HepG2 (cell line): ENCODE measurements at regions not wholly inside any gene's neighbourhood (a gene's known extent, or its start where the extent isn't known, plus 50 kb on each side); places are given as distances from the start of the nearest gene placed in this dataset.

Source experiments
- ATAC-seq: fragments of 200-7000 bp; cut with Tn5 transposase; 3 replicates; pipeline ENCODE4 v1.9.1; 2020; ENCODE audit warnings: mild to moderate bottlenecking, moderate library complexity
- BruUV-seq: library from RNA; stranded (reverse); fragments of 400-500 nt; replicated peaks from 2 replicates; lab custom pipeline; 2021; lab: Mats Ljungman, UMichigan
- CTCF ChIA-PET: fragments of 300-600 bp; formaldehyde crosslinking; extraction: SDS; loops from one replicate; lab custom pipeline; 2021; ENCODE audit warnings: low total read pairs, inconsistent platforms, low intra/inter-chr PET ratio; lab: Yijun Ruan, JAX
- POLR2A ChIA-PET: fragments of 350-600 bp; sonication (Branson Sonifier 250); formaldehyde crosslinking; loops from one replicate; lab custom pipeline; 2020; ENCODE audit warnings: antibody characterized with exemption, inconsistent platforms; lab: Yijun Ruan, JAX
- DNase-seq: peaks from one replicate; pipeline ENCODE4 v3.0.0-alpha.2; 2015; ENCODE audit warnings: low spot score
- FAIRE-seq: peaks from 3 replicates; lab custom pipeline; 2011; peaks lifted over from hg19 to GRCh38; lab: Jason Lieb, UNC
- H2AFZ ChIP-seq: one replicate; pipeline ENCODE4 v1.6.1; 2011; ENCODE audit warnings: low read length, inconsistent platforms
- H3K27ac ChIP-seq: fragments of 300-600 bp; 3 replicates; pipeline ENCODE4 v1.8.0; 2011; ENCODE audit warnings: mixed run types, mild to moderate bottlenecking, mixed read lengths, low read length, inconsistent platforms; ENCODE audit not compliant: insufficient read depth; ENCODE audit errors: extremely low read length
- H3K27me3 ChIP-seq, 2 experiments: fragments of 200-600 bp in 1 of 2; 2 replicates in 1 of 2; 3 replicates in 1 of 2; pipeline versions ENCODE4 v1.6.0 to v1.8.0; 2011; ENCODE audit warnings: low read length in 2 of 2, mild to moderate bottlenecking in 2 of 2, moderate library complexity in 2 of 2, inconsistent platforms in 1 of 2; ENCODE audit not compliant: insufficient read depth in 2 of 2, control insufficient read depth in 1 of 2
- H3K36me3 ChIP-seq, 2 experiments: fragments of 200-600 bp in 1 of 2; replicated peaks in 1 of 2; 2 replicates in 1 of 2; 3 replicates in 1 of 2; pipeline versions ENCODE4 v1.5.1 to v1.8.0; 2011; ENCODE audit warnings: low read length in 2 of 2, inconsistent platforms in 1 of 2; ENCODE audit not compliant: insufficient read depth in 2 of 2, control insufficient read depth in 1 of 2
- H3K4me1 ChIP-seq: 2 replicates; pipeline ENCODE4 v1.5.1; 2012; ENCODE audit warnings: low read length, inconsistent platforms; ENCODE audit not compliant: insufficient read depth
- H3K4me2 ChIP-seq: 2 replicates; pipeline ENCODE4 v1.6.0; 2011; ENCODE audit warnings: low read depth, low read length, inconsistent platforms
- H3K4me3 ChIP-seq, 3 experiments: fragments of 200-600 bp in 1 of 3; sonication (generic), shearing (Covaris generic) in 1 of 3; replicated peaks in 1 of 3; 2 replicates each; pipeline ENCODE4 v1.5.1; 2011 to 2016; ENCODE audit warnings: low read length in 3 of 3, inconsistent platforms in 2 of 3, low read depth in 2 of 3, mild to moderate bottlenecking in 2 of 3, control low read depth in 1 of 3, mixed read lengths in 1 of 3; ENCODE audit not compliant: insufficient read depth in 1 of 3
- H3K79me2 ChIP-seq: one replicate; pipeline ENCODE4 v1.6.1; 2011; ENCODE audit warnings: low read length, inconsistent platforms; ENCODE audit not compliant: insufficient read depth
- H3K9ac ChIP-seq: 2 replicates; pipeline ENCODE4 v1.6.0; 2011; ENCODE audit warnings: mild to moderate bottlenecking, low read depth, low read length, inconsistent platforms; ENCODE audit not compliant: insufficient read depth
- H3K9me3 ChIP-seq: 2 replicates; pipeline ENCODE4 v1.5.1; 2012; ENCODE audit warnings: mild to moderate bottlenecking, low read length
- H4K20me1 ChIP-seq: 2 replicates; pipeline ENCODE4 v1.6.0; 2011; ENCODE audit warnings: inconsistent platforms, mild to moderate bottlenecking, low read length, moderate library complexity; ENCODE audit not compliant: insufficient read depth
- CEBPB ChIP-seq: IDR thresholded peaks from 2 replicates; pipeline ENCODE4 v1.6.1; 2011; ENCODE audit warnings: low read depth, low read length, improper control_type of control experiment, borderline replicate concordance
- KLF13 ChIP-seq: sonication (generic); formaldehyde crosslinking; IDR thresholded peaks from 2 replicates; pipeline ENCODE4 v1.4.0; 2020; ENCODE audit warnings: mild to moderate bottlenecking, missing genetic modification reagents
- KLF6 ChIP-seq: IDR thresholded peaks from 2 replicates; pipeline ENCODE4 v1.8.0; 2016; ENCODE audit warnings: missing biosample characterization, missing genetic modification reagents
- PAF1 ChIP-seq: IDR thresholded peaks from 2 replicates; pipeline ENCODE4 v1.6.1; 2016; ENCODE audit warnings: missing genetic modification reagents, missing compliant biosample characterization
- SALL1 ChIP-seq: sonication (generic); formaldehyde crosslinking; IDR thresholded peaks from 2 replicates; pipeline ENCODE4 v1.8.0; 2022; ENCODE audit warnings: mild to moderate bottlenecking, missing genetic modification reagents
- TARDBP ChIP-seq: sonication (generic); formaldehyde crosslinking; IDR thresholded peaks from 2 replicates; pipeline ENCODE4 v1.8.0; 2022; ENCODE audit warnings: mild to moderate bottlenecking, missing genetic modification reagents
- ZNF547 ChIP-seq: sonication (generic); formaldehyde crosslinking; IDR thresholded peaks from 2 replicates; pipeline ENCODE4 v1.5.1; 2020; ENCODE audit warnings: mild to moderate bottlenecking, missing genetic modification reagents
- ZNF749 ChIP-seq: sonication (generic); formaldehyde crosslinking; IDR thresholded peaks from 2 replicates; pipeline ENCODE4 v1.8.0; 2022; ENCODE audit warnings: mild to moderate bottlenecking, missing genetic modification reagents, moderate library complexity, borderline replicate concordance
- ZNF792 ChIP-seq: IDR thresholded peaks from 2 replicates; pipeline ENCODE4 v1.6.1; 2016
- ZSCAN21 ChIP-seq: sonication (generic); formaldehyde crosslinking; IDR thresholded peaks from 2 replicates; pipeline ENCODE4 v1.8.0; 2022; ENCODE audit warnings: mild to moderate bottlenecking, missing genetic modification reagents, moderate library complexity, borderline replicate concordance
- ZZZ3 ChIP-seq: sonication (generic); formaldehyde crosslinking; IDR thresholded peaks from 2 replicates; pipeline ENCODE4 v1.4.0; 2020; ENCODE audit warnings: missing genetic modification reagents, mild to moderate bottlenecking, borderline replicate concordance
- WGBS: methylation state at CpG from one replicate; pipeline ENCODE4 v1.1.6; 2017; ENCODE audit warnings: low lambda C conversion rate; 5-methylcytosine and 5-hydroxymethylcytosine counted together
- in situ Hi-C: cut with HindIII; loops from 2 replicates; pipeline ENCODE4 v1.10.0; 2017; ENCODE audit warnings: low pct_unique_long_range_greater_than_20kb; ENCODE audit not compliant: extremely low pct_ligation_motif_present
- intact Hi-C: fragments of 100-400 bp; cut with micrococcal nuclease; formaldehyde crosslinking; loops from one replicate; pipeline ENCODE4 v1.10.0; 2022; ENCODE audit not compliant: unreplicated experiment
- TF ChIP-seq, protein P1 (sequence below): sonication (generic); formaldehyde crosslinking; IDR thresholded peaks from 2 replicates; pipeline ENCODE4 v1.4.0; 2020; ENCODE audit warnings: missing genetic modification reagents, borderline replicate concordance
- TF ChIP-seq, protein P2 (sequence below): sonication (generic); formaldehyde crosslinking; IDR thresholded peaks from 2 replicates; pipeline ENCODE4 v1.4.0; 2020; ENCODE audit warnings: mild to moderate bottlenecking, missing genetic modification reagents
- TF ChIP-seq, protein P3 (sequence below): IDR thresholded peaks from 2 replicates; pipeline ENCODE4 v1.6.1; 2018; ENCODE audit warnings: missing genetic modification reagents
- TF ChIP-seq, protein P4 (sequence below): sonication (generic); formaldehyde crosslinking; IDR thresholded peaks from 2 replicates; pipeline ENCODE4 v1.5.0; 2020; ENCODE audit warnings: missing genetic modification reagents, mild to moderate bottlenecking, borderline replicate concordance

DNA sequence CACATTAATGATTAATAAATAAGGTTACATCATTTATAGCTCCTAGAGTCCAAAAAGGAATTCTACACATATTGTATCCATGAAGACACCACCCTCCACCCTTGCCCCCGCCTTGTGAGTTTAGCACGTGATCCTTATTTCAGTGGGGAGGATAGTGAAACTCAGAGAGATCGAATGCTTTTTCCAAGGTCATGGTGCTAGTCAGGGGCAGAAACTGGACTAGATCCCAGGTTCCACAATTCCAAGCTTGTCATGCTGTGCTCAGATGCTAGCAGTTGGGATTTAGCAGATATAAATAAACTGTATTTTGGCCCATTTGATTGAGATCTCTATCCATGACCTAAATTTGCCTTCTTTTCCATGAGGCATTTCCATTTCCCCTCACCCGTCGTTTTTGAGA, 227.4 kb upstream of the THRB start (continued):
- TF ChIP-seq, protein P1, sequence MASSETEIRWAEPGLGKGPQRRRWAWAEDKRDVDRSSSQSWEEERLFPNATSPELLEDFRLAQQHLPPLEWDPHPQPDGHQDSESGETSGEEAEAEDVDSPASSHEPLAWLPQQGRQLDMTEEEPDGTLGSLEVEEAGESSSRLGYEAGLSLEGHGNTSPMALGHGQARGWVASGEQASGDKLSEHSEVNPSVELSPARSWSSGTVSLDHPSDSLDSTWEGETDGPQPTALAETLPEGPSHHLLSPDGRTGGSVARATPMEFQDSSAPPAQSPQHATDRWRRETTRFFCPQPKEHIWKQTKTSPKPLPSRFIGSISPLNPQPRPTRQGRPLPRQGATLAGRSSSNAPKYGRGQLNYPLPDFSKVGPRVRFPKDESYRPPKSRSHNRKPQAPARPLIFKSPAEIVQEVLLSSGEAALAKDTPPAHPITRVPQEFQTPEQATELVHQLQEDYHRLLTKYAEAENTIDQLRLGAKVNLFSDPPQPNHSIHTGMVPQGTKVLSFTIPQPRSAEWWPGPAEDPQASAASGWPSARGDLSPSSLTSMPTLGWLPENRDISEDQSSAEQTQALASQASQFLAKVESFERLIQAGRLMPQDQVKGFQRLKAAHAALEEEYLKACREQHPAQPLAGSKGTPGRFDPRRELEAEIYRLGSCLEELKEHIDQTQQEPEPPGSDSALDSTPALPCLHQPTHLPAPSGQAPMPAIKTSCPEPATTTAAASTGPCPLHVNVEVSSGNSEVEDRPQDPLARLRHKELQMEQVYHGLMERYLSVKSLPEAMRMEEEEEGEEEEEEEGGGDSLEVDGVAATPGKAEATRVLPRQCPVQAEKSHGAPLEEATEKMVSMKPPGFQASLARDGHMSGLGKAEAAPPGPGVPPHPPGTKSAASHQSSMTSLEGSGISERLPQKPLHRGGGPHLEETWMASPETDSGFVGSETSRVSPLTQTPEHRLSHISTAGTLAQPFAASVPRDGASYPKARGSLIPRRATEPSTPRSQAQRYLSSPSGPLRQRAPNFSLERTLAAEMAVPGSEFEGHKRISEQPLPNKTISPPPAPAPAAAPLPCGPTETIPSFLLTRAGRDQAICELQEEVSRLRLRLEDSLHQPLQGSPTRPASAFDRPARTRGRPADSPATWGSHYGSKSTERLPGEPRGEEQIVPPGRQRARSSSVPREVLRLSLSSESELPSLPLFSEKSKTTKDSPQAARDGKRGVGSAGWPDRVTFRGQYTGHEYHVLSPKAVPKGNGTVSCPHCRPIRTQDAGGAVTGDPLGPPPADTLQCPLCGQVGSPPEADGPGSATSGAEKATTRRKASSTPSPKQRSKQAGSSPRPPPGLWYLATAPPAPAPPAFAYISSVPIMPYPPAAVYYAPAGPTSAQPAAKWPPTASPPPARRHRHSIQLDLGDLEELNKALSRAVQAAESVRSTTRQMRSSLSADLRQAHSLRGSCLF, result no peak
- TF ChIP-seq PAF1 (CRISPR knock-in tag), result no peak

DNA sequence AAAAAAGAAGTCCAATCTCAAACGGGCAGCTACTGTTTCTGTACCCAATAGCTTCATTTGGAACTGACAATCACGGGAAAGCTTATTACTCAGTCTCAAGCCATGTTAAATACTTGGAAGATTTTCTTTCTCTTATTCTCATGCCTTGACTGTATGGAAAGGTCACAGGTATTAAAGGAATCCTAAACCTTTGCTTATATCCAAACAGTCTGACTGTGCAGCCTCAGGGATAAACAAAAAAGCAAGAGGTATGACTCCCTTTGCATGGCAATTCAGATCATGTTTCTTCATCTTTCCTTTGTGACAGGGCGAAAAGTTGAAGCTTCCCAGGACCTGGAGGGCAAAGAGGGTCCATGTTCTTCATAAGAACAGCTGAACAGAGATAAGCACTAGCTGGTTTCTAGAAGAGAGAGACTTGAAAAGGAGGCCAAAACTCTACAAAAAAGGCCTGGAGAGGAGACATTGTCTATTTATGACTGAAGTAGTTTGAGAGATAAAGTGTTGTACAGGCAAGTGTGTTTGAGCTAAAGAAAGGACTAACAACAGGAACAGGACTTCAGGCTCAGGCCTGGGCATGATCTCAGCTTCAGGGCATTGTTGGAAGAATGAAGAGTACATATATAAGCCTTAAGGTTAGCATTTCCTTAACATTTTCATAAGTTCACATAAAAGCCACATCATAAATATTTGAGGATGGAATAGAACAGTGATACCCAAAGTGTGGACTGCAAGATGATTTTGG, 231.0 kb upstream of the THRB start:
- ChIA-PET CTCF (no interaction called here), POLR2A (no interaction called here)
- no peaks in the 10 kb centered on the region for H3K79me2 ChIP-seq
- no peaks in the 10 kb centered on the region for H4K20me1 ChIP-seq
- 0% methylated on average over 3 of the region's 3 CpGs for whole genome bisulfite sequencing
- in situ Hi-C loops (no loop called here), intact Hi-C loops (no loop called here)
- H3K4me2 ChIP-seq, result no peak overlapping the region
- no peaks in the 10 kb centered on the region for H3K36me3 ChIP-seq
- no peaks in the 10 kb centered on the region for H3K4me1 ChIP-seq
- no peaks in the 10 kb centered on the region for H3K27me3 ChIP-seq
- H3K9ac ChIP-seq, result no peak overlapping the region
- H3K4me3 ChIP-seq, result no peak overlapping the region
- H3K9me3 ChIP-seq, result no peaks in the 10 kb centered on the region
- BruUV-seq, result no TSS peak
- no peak for FAIRE-seq
- no peak for DNase-seq
- ATAC-seq, result no peak
- no peak overlapping the region for H3K27ac ChIP-seq
- H2AFZ ChIP-seq, result no peak overlapping the region
- TF ChIP-seq ZSCAN21 (CRISPR knock-in tag) (no peak), ZNF749 (CRISPR knock-in tag) (no peak), CEBPB (no peak), ZNF792 (CRISPR knock-in tag) (no peak), TARDBP (CRISPR knock-in tag) (no peak), SALL1 (CRISPR knock-in tag) (no peak), ZNF547 (CRISPR knock-in tag) (no peak), KLF6 (CRISPR knock-in tag) (no peak), KLF13 (CRISPR knock-in tag) (no peak), ZZZ3 (CRISPR knock-in tag) (no peak)
- TF ChIP-seq, protein P2, sequence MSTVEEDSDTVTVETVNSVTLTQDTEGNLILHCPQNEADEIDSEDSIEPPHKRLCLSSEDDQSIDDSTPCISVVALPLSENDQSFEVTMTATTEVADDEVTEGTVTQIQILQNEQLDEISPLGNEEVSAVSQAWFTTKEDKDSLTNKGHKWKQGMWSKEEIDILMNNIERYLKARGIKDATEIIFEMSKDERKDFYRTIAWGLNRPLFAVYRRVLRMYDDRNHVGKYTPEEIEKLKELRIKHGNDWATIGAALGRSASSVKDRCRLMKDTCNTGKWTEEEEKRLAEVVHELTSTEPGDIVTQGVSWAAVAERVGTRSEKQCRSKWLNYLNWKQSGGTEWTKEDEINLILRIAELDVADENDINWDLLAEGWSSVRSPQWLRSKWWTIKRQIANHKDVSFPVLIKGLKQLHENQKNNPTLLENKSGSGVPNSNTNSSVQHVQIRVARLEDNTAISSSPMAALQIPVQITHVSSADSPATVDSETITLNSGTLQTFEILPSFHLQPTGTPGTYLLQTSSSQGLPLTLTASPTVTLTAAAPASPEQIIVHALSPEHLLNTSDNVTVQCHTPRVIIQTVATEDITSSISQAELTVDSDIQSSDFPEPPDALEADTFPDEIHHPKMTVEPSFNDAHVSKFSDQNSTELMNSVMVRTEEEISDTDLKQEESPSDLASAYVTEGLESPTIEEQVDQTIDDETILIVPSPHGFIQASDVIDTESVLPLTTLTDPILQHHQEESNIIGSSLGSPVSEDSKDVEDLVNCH (CRISPR knock-in tag), result no peak
- TF ChIP-seq, protein P3, sequence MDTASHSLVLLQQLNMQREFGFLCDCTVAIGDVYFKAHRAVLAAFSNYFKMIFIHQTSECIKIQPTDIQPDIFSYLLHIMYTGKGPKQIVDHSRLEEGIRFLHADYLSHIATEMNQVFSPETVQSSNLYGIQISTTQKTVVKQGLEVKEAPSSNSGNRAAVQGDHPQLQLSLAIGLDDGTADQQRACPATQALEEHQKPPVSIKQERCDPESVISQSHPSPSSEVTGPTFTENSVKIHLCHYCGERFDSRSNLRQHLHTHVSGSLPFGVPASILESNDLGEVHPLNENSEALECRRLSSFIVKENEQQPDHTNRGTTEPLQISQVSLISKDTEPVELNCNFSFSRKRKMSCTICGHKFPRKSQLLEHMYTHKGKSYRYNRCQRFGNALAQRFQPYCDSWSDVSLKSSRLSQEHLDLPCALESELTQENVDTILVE, result no peak
- TF ChIP-seq, protein P4, sequence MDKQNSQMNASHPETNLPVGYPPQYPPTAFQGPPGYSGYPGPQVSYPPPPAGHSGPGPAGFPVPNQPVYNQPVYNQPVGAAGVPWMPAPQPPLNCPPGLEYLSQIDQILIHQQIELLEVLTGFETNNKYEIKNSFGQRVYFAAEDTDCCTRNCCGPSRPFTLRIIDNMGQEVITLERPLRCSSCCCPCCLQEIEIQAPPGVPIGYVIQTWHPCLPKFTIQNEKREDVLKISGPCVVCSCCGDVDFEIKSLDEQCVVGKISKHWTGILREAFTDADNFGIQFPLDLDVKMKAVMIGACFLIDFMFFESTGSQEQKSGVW (CRISPR knock-in tag), result no peak
